H1 (cell line): ENCODE measurements at regions not wholly inside any gene's neighbourhood (a gene's known extent, or its start where the extent isn't known, plus 50 kb on each side); places are given as distances from the start of the nearest gene placed in this dataset.

ENCODE experiments used
- CTCF ChIA-PET: fragments of 300-600 bp; sonication (Branson Sonifier 250); formaldehyde crosslinking; loops from one replicate; lab custom pipeline; 2021; ENCODE audit not compliant: partially characterized antibody; lab: Charles Lee
- POLR2A ChIA-PET: fragments of 300-600 bp; sonication (Branson Sonifier 250); formaldehyde crosslinking; loops from one replicate; lab custom pipeline; 2021; ENCODE audit warnings: inconsistent platforms; ENCODE audit not compliant: partially characterized antibody; lab: Charles Lee
- DNase-seq, 2 experiments: peaks; one replicate each; pipeline versions ENCODE4 v3.0.0 to v3.0.0-alpha.2; 2010 to 2022; ENCODE audit warnings: low spot score in 2 of 2, low read depth in 1 of 2, mixed read lengths in 1 of 2
- FAIRE-seq: peaks from 2 replicates; lab custom pipeline; 2011; peaks lifted over from hg19 to GRCh38; lab: Jason Lieb, UNC
- H2AFZ ChIP-seq: 2 replicates; pipeline ENCODE4 v1.8.1; 2012; ENCODE audit warnings: low read length, inconsistent platforms
- H2AK5ac ChIP-seq: 2 replicates; pipeline ENCODE4 v1.6.1; 2013; ENCODE audit warnings: low read depth, low read length
- H2BK120ac ChIP-seq: replicated peaks from 2 replicates; pipeline ENCODE3; 2013; ENCODE audit warnings: low read depth, low read length, inconsistent platforms
- H2BK12ac ChIP-seq: 2 replicates; pipeline ENCODE4 v1.6.1; 2013; ENCODE audit warnings: low read depth, low read length
- H2BK15ac ChIP-seq: 2 replicates; pipeline ENCODE4 v1.6.1; 2013; ENCODE audit warnings: low read length
- H2BK20ac ChIP-seq: 2 replicates; pipeline ENCODE4 v1.6.1; 2013; ENCODE audit warnings: low read length
- H2BK5ac ChIP-seq: 2 replicates; pipeline ENCODE4 v1.6.1; 2013; ENCODE audit warnings: low read depth, low read length
- H3K14ac ChIP-seq: 2 replicates; pipeline ENCODE4 v1.6.1; 2013; ENCODE audit warnings: inconsistent platforms; ENCODE audit not compliant: insufficient read length
- H3K18ac ChIP-seq: 2 replicates; pipeline ENCODE4 v1.6.1; 2013; ENCODE audit warnings: low read length; ENCODE audit errors: extremely low read depth
- H3K23ac ChIP-seq: 2 replicates; pipeline ENCODE4 v1.6.1; 2013; ENCODE audit warnings: inconsistent platforms; ENCODE audit not compliant: insufficient read length
- H3K23me2 ChIP-seq: 2 replicates; pipeline ENCODE4 v1.6.1; 2013; ENCODE audit warnings: low read depth, low read length
- H3K27ac ChIP-seq: 2 replicates; pipeline ENCODE4 v1.6.1; 2011; ENCODE audit warnings: low read depth, low read length, inconsistent platforms
- H3K27me3 ChIP-seq, 4 experiments: replicated peaks in 1 of 4; 1 replicate in 1 of 4; 2 replicates in 3 of 4; pipeline versions ENCODE4 v1.6.1 to v1.8.1; 2011 to 2013; ENCODE audit warnings: low read length in 3 of 4, mild to moderate bottlenecking in 3 of 4, inconsistent platforms in 2 of 4, mixed read lengths in 2 of 4, moderate library complexity in 1 of 4; ENCODE audit not compliant: control insufficient read depth in 3 of 4, insufficient read depth in 3 of 4; ENCODE audit errors: extremely low read depth in 1 of 4
- H3K36me3 ChIP-seq, 4 experiments: 2 replicates each; pipeline versions ENCODE4 v1.6.1 to v1.8.1; 2011 to 2013; ENCODE audit warnings: mild to moderate bottlenecking in 4 of 4, low read length in 3 of 4, moderate library complexity in 2 of 4, control low read depth in 1 of 4, inconsistent platforms in 1 of 4; ENCODE audit not compliant: insufficient read depth in 4 of 4, control insufficient read depth in 2 of 4
- H3K4ac ChIP-seq: replicated peaks from 2 replicates; pipeline ENCODE3; 2013; ENCODE audit warnings: low read length, low read depth, mixed read lengths, inconsistent platforms; ENCODE audit not compliant: insufficient read length
- H3K4me1 ChIP-seq, 4 experiments: replicated peaks in 1 of 4; 1 replicate in 1 of 4; 2 replicates in 3 of 4; pipeline versions ENCODE4 v1.6.1 to v1.8.1; 2011 to 2013; ENCODE audit warnings: low read length in 3 of 4, inconsistent platforms in 2 of 4, mixed read lengths in 1 of 4; ENCODE audit not compliant: insufficient read depth in 4 of 4, control insufficient read depth in 3 of 4
- H3K4me2 ChIP-seq, 2 experiments: 2 replicates each; pipeline versions ENCODE4 v1.6.1 to v1.8.1; 2011 to 2013; ENCODE audit warnings: low read depth in 2 of 2, low read length in 2 of 2, control low read depth in 1 of 2, inconsistent platforms in 1 of 2, mild to moderate bottlenecking in 1 of 2; ENCODE audit not compliant: insufficient read depth in 1 of 2
- H3K4me3 ChIP-seq, 4 experiments: fragments of 200-600, 300-600 bp in 1 of 4; sonication (generic), shearing (Covaris generic), sonication (Bioruptor Twin) in 1 of 4; 2 replicates each; pipeline versions ENCODE4 v1.5.1 to v1.8.1; 2011 to 2016; ENCODE audit warnings: low read length in 4 of 4, low read depth in 3 of 4, control low read depth in 2 of 4, inconsistent platforms in 2 of 4, mild to moderate bottlenecking in 2 of 4, mixed read lengths in 1 of 4, moderate library complexity in 1 of 4; ENCODE audit not compliant: insufficient read depth in 2 of 4; ENCODE audit errors: extremely low read depth in 1 of 4
- H3K56ac ChIP-seq: replicated peaks from 2 replicates; pipeline ENCODE3; 2013; ENCODE audit warnings: low read depth, mild to moderate bottlenecking, mixed read lengths, low read length, inconsistent platforms; ENCODE audit not compliant: insufficient read length
- H3K79me1 ChIP-seq: 2 replicates; pipeline ENCODE4 v1.6.1; 2013; ENCODE audit warnings: low read depth, low read length, control low read depth
- H3K79me2 ChIP-seq, 2 experiments: 2 replicates each; pipeline versions ENCODE4 v1.6.1 to v1.8.1; 2012 to 2013; ENCODE audit warnings: low read length in 2 of 2, mild to moderate bottlenecking in 2 of 2, inconsistent platforms in 1 of 2; ENCODE audit not compliant: insufficient read depth in 2 of 2, control insufficient read depth in 1 of 2
- H3K9ac ChIP-seq, 4 experiments: replicated peaks in 1 of 4; 1 replicate in 1 of 4; 2 replicates in 3 of 4; pipeline versions ENCODE4 v1.6.1 to v1.8.1; 2011 to 2013; ENCODE audit warnings: low read depth in 3 of 4, low read length in 3 of 4, control low read depth in 2 of 4, mild to moderate bottlenecking in 2 of 4, moderate library complexity in 2 of 4, inconsistent platforms in 1 of 4; ENCODE audit errors: extremely low read depth in 1 of 4
- H3K9me3 ChIP-seq, 2 experiments: 2 replicates each; pipeline versions ENCODE4 v1.6.1 to v1.8.1; 2012 to 2013; ENCODE audit warnings: mild to moderate bottlenecking in 2 of 2, moderate library complexity in 2 of 2, control low read depth in 1 of 2, inconsistent platforms in 1 of 2, low read depth in 1 of 2, low read length in 1 of 2, mixed read lengths in 1 of 2; ENCODE audit not compliant: insufficient read depth in 2 of 2
- H4K20me1 ChIP-seq, 2 experiments: replicated peaks in 1 of 2; 2 replicates each; pipeline versions ENCODE3 to v1.8.1; 2011 to 2013; ENCODE audit warnings: inconsistent platforms in 2 of 2, low read length in 2 of 2, mild to moderate bottlenecking in 1 of 2; ENCODE audit not compliant: insufficient read depth in 2 of 2, control insufficient read depth in 1 of 2
- H4K5ac ChIP-seq: 2 replicates; pipeline ENCODE4 v1.6.1; 2013; ENCODE audit warnings: low read length, low read depth, mixed read lengths, inconsistent platforms; ENCODE audit not compliant: insufficient read length
- H4K8ac ChIP-seq: 2 replicates; pipeline ENCODE4 v1.8.0; 2013; ENCODE audit warnings: mild to moderate bottlenecking, moderate library complexity, low read length, inconsistent platforms; ENCODE audit not compliant: insufficient read depth; ENCODE audit errors: extremely low read depth
- H4K91ac ChIP-seq: replicated peaks from 2 replicates; pipeline ENCODE3; 2013; ENCODE audit warnings: low read length, mixed read lengths, inconsistent platforms; ENCODE audit not compliant: insufficient read length
- BACH1 ChIP-seq: IDR thresholded peaks from 2 replicates; pipeline ENCODE4 v1.6.1; 2012; ENCODE audit warnings: low read length, improper control_type of control experiment
- CBX8 ChIP-seq: fragments of 300-800, 300-1000 bp; sonication (generic); IDR thresholded peaks from 2 replicates; pipeline ENCODE4 v1.7.1; 2016; ENCODE audit warnings: low read depth, low read length, borderline replicate concordance
- CHD2 ChIP-seq: IDR thresholded peaks from 2 replicates; pipeline ENCODE4 v1.6.1; 2012; ENCODE audit warnings: low read length, improper control_type of control experiment
- CTBP2 ChIP-seq: IDR thresholded peaks from 2 replicates; pipeline ENCODE4 v1.7.0; 2011; ENCODE audit warnings: borderline replicate concordance, mild to moderate bottlenecking, moderate library complexity, mixed read lengths, low read length; ENCODE audit not compliant: insufficient read depth, insufficient read length
- EGR1 ChIP-seq: IDR thresholded peaks from 2 replicates; pipeline ENCODE4 v1.6.1; 2011; ENCODE audit warnings: low read depth, low read length, borderline replicate concordance
- RXRA ChIP-seq: IDR thresholded peaks from 2 replicates; pipeline ENCODE4 v1.6.1; 2011; ENCODE audit warnings: low read depth, mild to moderate bottlenecking, low read length, moderate library complexity; ENCODE audit not compliant: insufficient read depth
- SP4 ChIP-seq: IDR thresholded peaks from 2 replicates; pipeline ENCODE4 v1.6.1; 2012; ENCODE audit warnings: low read length, inconsistent platforms
- TAF7 ChIP-seq: optimal IDR thresholded peaks from 2 replicates; pipeline ENCODE3; 2011; ENCODE audit warnings: low read depth, mild to moderate bottlenecking, inconsistent platforms, low read length, moderate library complexity, borderline replicate concordance
- TBP ChIP-seq: IDR thresholded peaks from 2 replicates; pipeline ENCODE4 v1.6.1; 2011; ENCODE audit warnings: low read depth, low read length, improper control_type of control experiment
- WGBS, 2 experiments: shearing (Covaris generic) in 1 of 2; methylation state at CpG; one replicate each; pipeline versions ENCODE4 v1.1.6 to v1.1.7; 2013 to 2015; ENCODE audit warnings: low lambda C conversion rate in 2 of 2, mixed read lengths in 2 of 2, inconsistent platforms in 1 of 2, low coverage in 1 of 2, missing lambda C conversion rate in 1 of 2; ENCODE audit not compliant: insufficient replicate concordance in 2 of 2, insufficient coverage in 1 of 2, insufficient read length in 1 of 2; ENCODE audit errors: extremely low coverage in 1 of 2, missing lambda C conversion rate in 1 of 2; 5-methylcytosine and 5-hydroxymethylcytosine counted together
- TF ChIP-seq, protein P1 (sequence below): IDR thresholded peaks from 2 replicates; pipeline ENCODE4 v1.6.1; 2011; ENCODE audit warnings: low read depth, mild to moderate bottlenecking, low read length; ENCODE audit not compliant: insufficient read depth
- TF ChIP-seq, protein P2 (sequence below): IDR thresholded peaks from 2 replicates; pipeline ENCODE4 v1.6.1; 2012; ENCODE audit warnings: inconsistent platforms

DNA sequence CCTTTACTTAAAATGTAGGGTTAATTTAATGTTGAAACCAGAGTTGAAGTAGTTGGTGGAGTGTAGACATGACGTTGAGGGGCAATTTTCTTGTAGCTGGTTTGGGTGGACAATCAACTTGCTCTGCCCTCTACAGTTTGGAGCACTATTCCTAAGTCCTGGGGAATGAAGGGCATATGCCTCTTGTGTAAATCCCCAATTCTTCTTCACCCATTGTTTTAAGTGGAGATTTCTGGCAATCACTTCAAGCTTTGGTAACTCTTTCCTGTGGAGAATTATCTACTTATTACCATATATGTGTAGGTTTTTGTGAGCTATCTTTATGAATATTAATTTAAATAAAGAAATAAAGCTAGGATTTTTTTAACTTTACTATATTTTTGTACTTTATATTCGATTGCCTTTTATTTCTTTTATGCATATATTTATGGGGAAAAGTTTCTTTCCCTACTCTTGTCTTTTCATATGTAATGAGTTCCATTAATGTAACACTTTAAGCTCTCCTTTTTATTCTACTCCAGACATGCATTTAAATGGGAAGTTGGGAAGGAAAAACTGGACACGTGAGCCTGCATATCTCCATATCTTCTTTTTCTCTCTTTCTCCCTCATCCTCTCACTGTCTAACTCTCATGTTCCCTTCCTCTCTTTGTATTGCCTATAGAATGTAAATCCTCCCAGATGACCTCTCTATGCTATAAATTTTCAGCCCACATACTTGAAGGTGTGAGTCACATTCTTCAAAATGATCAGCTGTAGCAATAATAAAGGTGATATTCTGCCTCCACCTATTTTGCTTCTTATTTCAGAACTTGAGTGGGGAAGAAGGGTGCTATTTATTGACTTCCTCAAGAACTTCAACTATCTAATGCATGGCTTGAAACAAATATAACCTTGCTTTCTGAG is 276.7 kb downstream of the PTPRC start:
- no peak overlapping the region for H3K14ac ChIP-seq
- no peak overlapping the region for H2BK15ac ChIP-seq
- no peak overlapping the region for H2AK5ac ChIP-seq
- H2BK120ac ChIP-seq, result no peak overlapping the region
- H4K91ac ChIP-seq, result no peak overlapping the region
- H3K27ac ChIP-seq, result no peak overlapping the region
- H3K18ac ChIP-seq, result no peak overlapping the region
- no peaks in the 10 kb centered on the region for H3K23me2 ChIP-seq
- no peak overlapping the region for H3K4me2 ChIP-seq
- H3K36me3 ChIP-seq, result no peaks in the 10 kb centered on the region
- no peaks in the 10 kb centered on the region for H3K4me1 ChIP-seq
- H2AFZ ChIP-seq, result no peak overlapping the region
- H3K9me3 ChIP-seq, result no peaks in the 10 kb centered on the region
- H3K27me3 ChIP-seq, result no peaks in the 10 kb centered on the region
- FAIRE-seq, result no peak
- no peak overlapping the region for H3K4ac ChIP-seq
- CTCF ChIA-PET, result interaction anchor here (0.6 kb wide), 1 partner anchor 965 kb away, joined by 3 read pairs; no protein-coding TSS in a partner anchor
- no peak overlapping the region for H4K5ac ChIP-seq
- POLR2A ChIA-PET, result no interaction called here
- no peak overlapping the region for H3K9ac ChIP-seq
- no peak overlapping the region for H2BK5ac ChIP-seq
- WGBS, 2 experiments, result 95% methylated on average over 3 of the region's 3 CpGs; no CpG with 5 or more reads in 1 of the 2 experiments
- no peaks in the 10 kb centered on the region for H3K79me2 ChIP-seq
- no peak for DNase-seq
- H2BK20ac ChIP-seq, result no peak overlapping the region
- H2BK12ac ChIP-seq, result no peak overlapping the region
- no peak overlapping the region for H4K8ac ChIP-seq
- no peak overlapping the region for H3K4me3 ChIP-seq
- H3K23ac ChIP-seq, result no peak overlapping the region
- no peaks in the 10 kb centered on the region for H3K79me1 ChIP-seq
- no peaks in the 10 kb centered on the region for H4K20me1 ChIP-seq
- H3K56ac ChIP-seq, result no peak overlapping the region
- TF ChIP-seq TAF7 (no peak), EGR1 (no peak), CTBP2 (no peak), RXRA (no peak), BACH1 (no peak), CHD2 (no peak), TBP (no peak), SP4 (no peak), CBX8 (no peak)
- TF ChIP-seq, protein P1, sequence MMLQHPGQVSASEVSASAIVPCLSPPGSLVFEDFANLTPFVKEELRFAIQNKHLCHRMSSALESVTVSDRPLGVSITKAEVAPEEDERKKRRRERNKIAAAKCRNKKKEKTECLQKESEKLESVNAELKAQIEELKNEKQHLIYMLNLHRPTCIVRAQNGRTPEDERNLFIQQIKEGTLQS, result no peak
- TF ChIP-seq, protein P2, sequence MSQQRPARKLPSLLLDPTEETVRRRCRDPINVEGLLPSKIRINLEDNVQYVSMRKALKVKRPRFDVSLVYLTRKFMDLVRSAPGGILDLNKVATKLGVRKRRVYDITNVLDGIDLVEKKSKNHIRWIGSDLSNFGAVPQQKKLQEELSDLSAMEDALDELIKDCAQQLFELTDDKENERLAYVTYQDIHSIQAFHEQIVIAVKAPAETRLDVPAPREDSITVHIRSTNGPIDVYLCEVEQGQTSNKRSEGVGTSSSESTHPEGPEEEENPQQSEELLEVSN, result no peak
